ENCODE measurements at regions not wholly inside any gene's neighbourhood (a gene's known extent, or its start where the extent isn't known, plus 50 kb on each side); places are given as distances from the start of the nearest gene placed in this dataset.

DNA sequence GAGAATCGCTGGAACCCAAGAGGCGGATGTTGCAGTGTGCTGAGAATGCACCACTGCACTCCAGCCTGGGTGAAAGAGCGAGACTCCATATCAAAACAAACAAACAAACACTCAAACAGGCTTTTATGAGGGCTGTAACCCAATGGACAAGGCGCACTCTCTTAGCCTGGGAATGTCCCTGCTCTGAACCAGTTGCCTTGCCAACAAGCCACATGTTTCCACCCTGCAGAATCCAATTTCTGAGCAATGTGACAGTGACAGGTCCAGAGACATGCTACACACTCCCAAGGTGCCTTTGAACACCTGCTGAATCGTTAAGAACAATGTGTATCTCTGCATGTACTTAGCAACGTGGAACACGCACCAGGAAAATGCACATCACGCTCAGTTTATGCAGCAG, 186.8 kb upstream of the AUTS2 start:
- TF ChIP-seq CTCF (conservative IDR thresholded peaks at IDR 0.05; ENCODE audit: low read depth, low read length) (no peak), CEBPB (IDR thresholded peaks at IDR 0.05; ENCODE audit: low read depth, low read length) (no peak), RFX5 (IDR thresholded peaks at IDR 0.05; ENCODE audit: low read depth, low read length) (no peak), POLR2A (IDR thresholded peaks at IDR 0.05; ENCODE audit: low read depth, low read length) (no peak), RAD21 (IDR thresholded peaks at IDR 0.05; ENCODE audit: low read length) (no peak), MXI1 (IDR thresholded peaks at IDR 0.05; ENCODE audit: borderline replicate concordance, low read depth, low read length) (no peak), BHLHE40 (IDR thresholded peaks at IDR 0.05; ENCODE audit: low read depth, low read length) (no peak), SMC3 (IDR thresholded peaks at IDR 0.05; ENCODE audit: low read depth, low read length) (no peak)

All from IMR-90 (cell line).